Mesenchymal stem cell (in vitro differentiated cells and primary cell): ENCODE measurements at regions not wholly inside any gene's neighbourhood (a gene's known extent, or its start where the extent isn't known, plus 50 kb on each side); places are given as distances from the start of the nearest gene placed in this dataset.

Source experiments
- DNase-seq: peaks from one replicate; pipeline ENCODE4 v3.0.0-alpha.2; 2013
- H2AFZ ChIP-seq: one replicate; pipeline ENCODE4 v1.6.1; 2013; ENCODE audit warnings: low read depth, mild to moderate bottlenecking, control low read depth, inconsistent platforms, low read length, moderate library complexity
- H2AK5ac ChIP-seq: 2 replicates; pipeline ENCODE4 v1.6.1; 2013; ENCODE audit warnings: low read length, moderate library complexity, mild to moderate bottlenecking, inconsistent platforms; ENCODE audit not compliant: severe bottlenecking
- H2BK120ac ChIP-seq: one replicate; pipeline ENCODE4 v1.6.1; 2013; ENCODE audit warnings: low read depth, mild to moderate bottlenecking, inconsistent platforms, low read length, moderate library complexity
- H2BK12ac ChIP-seq, 2 experiments: one replicate each; pipeline ENCODE4 v1.6.1; 2013; ENCODE audit warnings: inconsistent platforms in 2 of 2, low read length in 2 of 2, mild to moderate bottlenecking in 2 of 2, moderate library complexity in 2 of 2, control low read depth in 1 of 2
- H2BK15ac ChIP-seq: one replicate; pipeline ENCODE4 v1.6.1; 2013; ENCODE audit warnings: mild to moderate bottlenecking, low read depth, inconsistent platforms; ENCODE audit not compliant: poor library complexity, severe bottlenecking
- H2BK5ac ChIP-seq: 2 replicates; pipeline ENCODE4 v1.6.1; 2013; ENCODE audit warnings: low read depth, mild to moderate bottlenecking, low read length, control low read depth, inconsistent platforms; ENCODE audit not compliant: poor library complexity, severe bottlenecking
- H3K14ac ChIP-seq, 2 experiments: one replicate each; pipeline ENCODE4 v1.6.1; 2013; ENCODE audit warnings: inconsistent platforms in 2 of 2, low read length in 2 of 2, control low read depth in 1 of 2, mild to moderate bottlenecking in 1 of 2, moderate library complexity in 1 of 2
- H3K18ac ChIP-seq, 2 experiments: one replicate each; pipeline ENCODE4 v1.6.1; 2013; ENCODE audit warnings: inconsistent platforms in 2 of 2, low read length in 2 of 2, control low read depth in 1 of 2, low read depth in 1 of 2, mild to moderate bottlenecking in 1 of 2
- H3K23ac ChIP-seq, 2 experiments: one replicate each; pipeline ENCODE4 v1.6.1; 2013; ENCODE audit warnings: inconsistent platforms in 2 of 2, low read length in 2 of 2, mild to moderate bottlenecking in 2 of 2, moderate library complexity in 2 of 2, control low read depth in 1 of 2
- H3K27ac ChIP-seq: 2 replicates; pipeline ENCODE4 v1.5.1; 2013; ENCODE audit warnings: mild to moderate bottlenecking, moderate library complexity, low read length, control low read depth, inconsistent platforms; ENCODE audit not compliant: poor library complexity, severe bottlenecking
- H3K27me3 ChIP-seq, 2 experiments: 2 replicates each; pipeline versions ENCODE4 v1.6.1 to v1.7.0; 2013; ENCODE audit warnings: low read length in 2 of 2, mild to moderate bottlenecking in 2 of 2, moderate library complexity in 2 of 2, control low read depth in 1 of 2, inconsistent platforms in 1 of 2; ENCODE audit not compliant: control insufficient read depth in 1 of 2, insufficient read depth in 1 of 2
- H3K36me3 ChIP-seq, 2 experiments: 2 replicates each; pipeline versions ENCODE4 v1.6.1 to v1.7.0; 2013; ENCODE audit warnings: low read length in 2 of 2, control low read depth in 1 of 2, inconsistent platforms in 1 of 2, low read depth in 1 of 2, mild to moderate bottlenecking in 1 of 2; ENCODE audit not compliant: insufficient read depth in 2 of 2, control insufficient read depth in 1 of 2
- H3K4ac ChIP-seq, 2 experiments: one replicate each; pipeline ENCODE4 v1.6.1; 2013; ENCODE audit warnings: inconsistent platforms in 2 of 2, low read length in 2 of 2, mild to moderate bottlenecking in 2 of 2, moderate library complexity in 2 of 2, control low read depth in 1 of 2, low read depth in 1 of 2
- H3K4me1 ChIP-seq: 2 replicates; pipeline ENCODE4 v1.6.1; 2013; ENCODE audit warnings: low read depth, low read length, control low read depth; ENCODE audit not compliant: control insufficient read depth, insufficient read depth
- H3K4me2 ChIP-seq: 2 replicates; pipeline ENCODE4 v1.6.1; 2013; ENCODE audit warnings: low read length, mild to moderate bottlenecking, inconsistent platforms; ENCODE audit not compliant: poor library complexity, severe bottlenecking
- H3K4me3 ChIP-seq, 2 experiments: 2 replicates each; pipeline versions ENCODE4 v1.5.1 to v1.7.0; 2013; ENCODE audit warnings: low read length in 2 of 2, mild to moderate bottlenecking in 2 of 2, control low read depth in 1 of 2, low read depth in 1 of 2; ENCODE audit not compliant: insufficient read depth in 1 of 2
- H3K79me1 ChIP-seq: replicated peaks from 2 replicates; pipeline ENCODE4 v1.6.1; 2013; ENCODE audit warnings: mild to moderate bottlenecking, control low read depth, low read length, inconsistent platforms; ENCODE audit not compliant: poor library complexity, severe bottlenecking
- H3K9ac ChIP-seq: 2 replicates; pipeline ENCODE4 v1.7.0; 2013; ENCODE audit warnings: mild to moderate bottlenecking, low read length, moderate library complexity
- H3K9me3 ChIP-seq: 2 replicates; pipeline ENCODE4 v1.7.0; 2013; ENCODE audit warnings: mild to moderate bottlenecking, low read length; ENCODE audit not compliant: control insufficient read depth
- H4K8ac ChIP-seq: one replicate; pipeline ENCODE4 v1.6.1; 2013; ENCODE audit warnings: inconsistent platforms, mild to moderate bottlenecking, low read length, moderate library complexity
- H4K91ac ChIP-seq: one replicate; pipeline ENCODE4 v1.6.1; 2013; ENCODE audit warnings: mild to moderate bottlenecking, low read length, inconsistent platforms
- WGBS: methylation state at CpG from one replicate; pipeline ENCODE4 v1.1.7; 2013; ENCODE audit warnings: mixed read lengths; 5-methylcytosine and 5-hydroxymethylcytosine counted together

- no peaks in the 10 kb centered on the region for H3K36me3 ChIP-seq
- 84% methylated on average over 7 of the region's 8 CpGs for WGBS
- H3K79me1 ChIP-seq, result no peaks in the 10 kb centered on the region
- no peak overlapping the region for H2AFZ ChIP-seq
- no peak overlapping the region for H3K14ac ChIP-seq
- H3K9ac ChIP-seq, result no peak overlapping the region
- DNase-seq, result no peak
- H3K4me3 ChIP-seq, result no peak overlapping the region
- no peak overlapping the region for H2BK15ac ChIP-seq
- H3K4ac ChIP-seq, result no peak overlapping the region
- H3K4me1 ChIP-seq, result no peaks in the 10 kb centered on the region
- no peak overlapping the region for H2BK12ac ChIP-seq
- no peak overlapping the region for H2AK5ac ChIP-seq
- H3K4me2 ChIP-seq, result no peak overlapping the region
- no peaks in the 10 kb centered on the region for H3K9me3 ChIP-seq
- no peak overlapping the region for H3K27ac ChIP-seq
- H2BK120ac ChIP-seq, result no peak overlapping the region
- no peak overlapping the region for H4K8ac ChIP-seq
- H4K91ac ChIP-seq, result no peak overlapping the region
- H3K23ac ChIP-seq, result no peak overlapping the region
- H2BK5ac ChIP-seq, result no peak overlapping the region
- H3K18ac ChIP-seq, result no peak overlapping the region
- no peaks in the 10 kb centered on the region for H3K27me3 ChIP-seq
Measured at GRCh38 chr6:90712114-90712513, 125.2 kb upstream of the MAP3K7 start.

- no peak overlapping the region for H4K91ac ChIP-seq
- H3K14ac ChIP-seq, result no peak overlapping the region
- H2BK120ac ChIP-seq, result no peak overlapping the region
- 80% methylated on average over 3 of the region's 3 CpGs for WGBS
- no peaks in the 10 kb centered on the region for H3K9me3 ChIP-seq
- no peak overlapping the region for H4K8ac ChIP-seq
- H3K9ac ChIP-seq, result no peak overlapping the region
- no peak overlapping the region for H2BK12ac ChIP-seq
- H3K4me2 ChIP-seq, result no peak overlapping the region
- H3K27ac ChIP-seq, result no peak overlapping the region
- H2AFZ ChIP-seq, result no peak overlapping the region
- no peaks in the 10 kb centered on the region for H3K4me1 ChIP-seq
- no peak for DNase-seq
- no peak overlapping the region for H2BK5ac ChIP-seq
- H2BK15ac ChIP-seq, result no peak overlapping the region
- H3K18ac ChIP-seq, result no peak overlapping the region
- H3K23ac ChIP-seq, result no peak overlapping the region
- no peaks in the 10 kb centered on the region for H3K79me1 ChIP-seq
- H3K4ac ChIP-seq, result no peak overlapping the region
- no peak overlapping the region for H3K4me3 ChIP-seq
- no peaks in the 10 kb centered on the region for H3K27me3 ChIP-seq
- H3K36me3 ChIP-seq, result no peaks in the 10 kb centered on the region
- H2AK5ac ChIP-seq, result no peak overlapping the region
Measured at GRCh38 chr6:90709431-90709996, 122.6 kb upstream of the MAP3K7 start.

- Histone ChIP-seq H2BK5ac (no peak overlapping the region), H3K27me3 (no peaks in the 10 kb centered on the region), H3K23ac (no peak overlapping the region), H3K4me2 (no peak overlapping the region), H3K14ac (no peak overlapping the region), H2BK12ac (no peak overlapping the region), H3K4ac (no peak overlapping the region), H3K9ac (no peak overlapping the region), H4K91ac (no peak overlapping the region), H3K4me1 (no peaks in the 10 kb centered on the region), H2BK120ac (no peak overlapping the region), H3K36me3 (no peaks in the 10 kb centered on the region), H3K27ac (no peak overlapping the region), H2AFZ (no peak overlapping the region), H2AK5ac (no peak overlapping the region), H3K79me1 (no peaks in the 10 kb centered on the region), H3K9me3 (no peaks in the 10 kb centered on the region), H3K4me3 (no peak overlapping the region), H2BK15ac (no peak overlapping the region), H3K18ac (no peak overlapping the region), H4K8ac (no peak overlapping the region)
- WGBS, result 80% methylated on average over 4 of the region's 5 CpGs
- DNase-seq, result no peak
Measured at GRCh38 chr6:90708206-90708737, 121.4 kb upstream of the MAP3K7 start.

GRCh38 chr6:90707246-90707645, 120.4 kb upstream of the MAP3K7 start:
- Histone ChIP-seq H3K27me3 (no peaks in the 10 kb centered on the region), H2AFZ (no peak overlapping the region)

More at GRCh38 chr6:90707246-90707645, 120.4 kb upstream of the MAP3K7 start:
- Histone ChIP-seq H3K4me3 (no peak overlapping the region), H3K9ac (no peak overlapping the region), H3K14ac (no peak overlapping the region), H3K23ac (no peak overlapping the region), H2BK15ac (no peak overlapping the region), H3K79me1 (no peaks in the 10 kb centered on the region), H2BK5ac (no peak overlapping the region), H2BK12ac (no peak overlapping the region), H2BK120ac (no peak overlapping the region), H3K4me1 (no peaks in the 10 kb centered on the region), H3K4me2 (no peak overlapping the region), H4K8ac (no peak overlapping the region), H2AK5ac (no peak overlapping the region), H3K27ac (no peak overlapping the region), H3K9me3 (no peaks in the 10 kb centered on the region), H3K36me3 (no peaks in the 10 kb centered on the region), H3K18ac (no peak overlapping the region), H3K4ac (no peak overlapping the region), H4K91ac (no peak overlapping the region)
- 63% methylated on average over 2 of the region's 2 CpGs for WGBS
- no peak for DNase-seq
